HepG2 (cell line): ENCODE measurements at regions not wholly inside any gene's neighbourhood (a gene's known extent, or its start where the extent isn't known, plus 50 kb on each side); places are given as distances from the start of the nearest gene placed in this dataset.

Experiments
- ATAC-seq: fragments of 200-7000 bp; cut with Tn5 transposase; 3 replicates; pipeline ENCODE4 v1.9.1; 2020; ENCODE audit warnings: mild to moderate bottlenecking, moderate library complexity
- BruUV-seq: library from RNA; stranded (reverse); fragments of 400-500 nt; replicated peaks from 2 replicates; lab custom pipeline; 2021; lab: Mats Ljungman, UMichigan
- CTCF ChIA-PET: fragments of 300-600 bp; formaldehyde crosslinking; extraction: SDS; loops from one replicate; lab custom pipeline; 2021; ENCODE audit warnings: low total read pairs, inconsistent platforms, low intra/inter-chr PET ratio; lab: Yijun Ruan, JAX
- POLR2A ChIA-PET: fragments of 350-600 bp; sonication (Branson Sonifier 250); formaldehyde crosslinking; loops from one replicate; lab custom pipeline; 2020; ENCODE audit warnings: antibody characterized with exemption, inconsistent platforms; lab: Yijun Ruan, JAX
- DNase-seq: peaks from one replicate; pipeline ENCODE4 v3.0.0-alpha.2; 2015; ENCODE audit warnings: low spot score
- FAIRE-seq: peaks from 3 replicates; lab custom pipeline; 2011; peaks lifted over from hg19 to GRCh38; lab: Jason Lieb, UNC
- H2AFZ ChIP-seq: one replicate; pipeline ENCODE4 v1.6.1; 2011; ENCODE audit warnings: low read length, inconsistent platforms
- H3K27ac ChIP-seq: fragments of 300-600 bp; 3 replicates; pipeline ENCODE4 v1.8.0; 2011; ENCODE audit warnings: mixed run types, mild to moderate bottlenecking, mixed read lengths, low read length, inconsistent platforms; ENCODE audit not compliant: insufficient read depth; ENCODE audit errors: extremely low read length
- H3K27me3 ChIP-seq, 2 experiments: fragments of 200-600 bp in 1 of 2; 2 replicates in 1 of 2; 3 replicates in 1 of 2; pipeline versions ENCODE4 v1.6.0 to v1.8.0; 2011; ENCODE audit warnings: low read length in 2 of 2, mild to moderate bottlenecking in 2 of 2, moderate library complexity in 2 of 2, inconsistent platforms in 1 of 2; ENCODE audit not compliant: insufficient read depth in 2 of 2, control insufficient read depth in 1 of 2
- H3K36me3 ChIP-seq, 2 experiments: fragments of 200-600 bp in 1 of 2; replicated peaks in 1 of 2; 2 replicates in 1 of 2; 3 replicates in 1 of 2; pipeline versions ENCODE4 v1.5.1 to v1.8.0; 2011; ENCODE audit warnings: low read length in 2 of 2, inconsistent platforms in 1 of 2; ENCODE audit not compliant: insufficient read depth in 2 of 2, control insufficient read depth in 1 of 2
- H3K4me1 ChIP-seq: 2 replicates; pipeline ENCODE4 v1.5.1; 2012; ENCODE audit warnings: low read length, inconsistent platforms; ENCODE audit not compliant: insufficient read depth
- H3K4me2 ChIP-seq: 2 replicates; pipeline ENCODE4 v1.6.0; 2011; ENCODE audit warnings: low read depth, low read length, inconsistent platforms
- H3K4me3 ChIP-seq, 3 experiments: fragments of 200-600 bp in 1 of 3; sonication (generic), shearing (Covaris generic) in 1 of 3; replicated peaks in 1 of 3; 2 replicates each; pipeline ENCODE4 v1.5.1; 2011 to 2016; ENCODE audit warnings: low read length in 3 of 3, inconsistent platforms in 2 of 3, low read depth in 2 of 3, mild to moderate bottlenecking in 2 of 3, control low read depth in 1 of 3, mixed read lengths in 1 of 3; ENCODE audit not compliant: insufficient read depth in 1 of 3
- H3K79me2 ChIP-seq: one replicate; pipeline ENCODE4 v1.6.1; 2011; ENCODE audit warnings: low read length, inconsistent platforms; ENCODE audit not compliant: insufficient read depth
- H3K9ac ChIP-seq: 2 replicates; pipeline ENCODE4 v1.6.0; 2011; ENCODE audit warnings: mild to moderate bottlenecking, low read depth, low read length, inconsistent platforms; ENCODE audit not compliant: insufficient read depth
- H3K9me3 ChIP-seq: 2 replicates; pipeline ENCODE4 v1.5.1; 2012; ENCODE audit warnings: mild to moderate bottlenecking, low read length
- H4K20me1 ChIP-seq: 2 replicates; pipeline ENCODE4 v1.6.0; 2011; ENCODE audit warnings: inconsistent platforms, mild to moderate bottlenecking, low read length, moderate library complexity; ENCODE audit not compliant: insufficient read depth
- AKAP8 ChIP-seq: sonication (generic); formaldehyde crosslinking; IDR thresholded peaks from 2 replicates; pipeline ENCODE4 v1.5.1; 2020; ENCODE audit warnings: mild to moderate bottlenecking, missing genetic modification reagents
- BRD4 ChIP-seq: sonication (generic); formaldehyde crosslinking; IDR thresholded peaks from 2 replicates; pipeline ENCODE4 v1.4.0; 2020; ENCODE audit warnings: missing genetic modification reagents
- CBX1 ChIP-seq: IDR thresholded peaks from one replicate; pipeline ENCODE4 v1.6.1; 2016; ENCODE audit warnings: antibody characterized with exemption, low read depth
- CBX5 ChIP-seq: sonication (generic); formaldehyde crosslinking; IDR thresholded peaks from 2 replicates; pipeline ENCODE4 v1.4.0; 2020; ENCODE audit warnings: missing genetic modification reagents, borderline replicate concordance
- MAX ChIP-seq: IDR thresholded peaks from 2 replicates; pipeline ENCODE4 v1.6.1; 2012; ENCODE audit warnings: inconsistent platforms
- MEF2D ChIP-seq: sonication (generic); formaldehyde crosslinking; IDR thresholded peaks from 2 replicates; pipeline ENCODE4 v1.5.1; 2020; ENCODE audit warnings: mild to moderate bottlenecking, missing genetic modification reagents
- MTA3 ChIP-seq: sonication (generic); formaldehyde crosslinking; IDR thresholded peaks from 2 replicates; pipeline ENCODE4 v1.4.0; 2020; ENCODE audit warnings: missing genetic modification reagents
- SIX4 ChIP-seq: sonication (generic); formaldehyde crosslinking; IDR thresholded peaks from 2 replicates; pipeline ENCODE4 v1.4.0; 2020; ENCODE audit warnings: missing genetic modification reagents
- TFE3 ChIP-seq: IDR thresholded peaks from 2 replicates; pipeline ENCODE4 v1.6.1; 2016
- THAP11 ChIP-seq: IDR thresholded peaks from 2 replicates; pipeline ENCODE4 v1.6.1; 2016; ENCODE audit warnings: missing biosample characterization, missing genetic modification reagents
- ZEB1 ChIP-seq: IDR thresholded peaks from 2 replicates; pipeline ENCODE4 v1.6.1; 2012; ENCODE audit warnings: mild to moderate bottlenecking, low read depth, inconsistent platforms; ENCODE audit not compliant: insufficient replicate concordance
- ZNF263 ChIP-seq: sonication (generic); formaldehyde crosslinking; IDR thresholded peaks from 2 replicates; pipeline ENCODE4 v1.4.0; 2020; ENCODE audit warnings: missing genetic modification reagents
- ZNF564 ChIP-seq: sonication (generic); formaldehyde crosslinking; IDR thresholded peaks from 2 replicates; pipeline ENCODE4 v1.8.1; 2023; ENCODE audit warnings: mild to moderate bottlenecking, missing genetic modification reagents
- WGBS: methylation state at CpG from one replicate; pipeline ENCODE4 v1.1.6; 2017; ENCODE audit warnings: low lambda C conversion rate; 5-methylcytosine and 5-hydroxymethylcytosine counted together
- in situ Hi-C: cut with HindIII; loops from 2 replicates; pipeline ENCODE4 v1.10.0; 2017; ENCODE audit warnings: low pct_unique_long_range_greater_than_20kb; ENCODE audit not compliant: extremely low pct_ligation_motif_present
- intact Hi-C: fragments of 100-400 bp; cut with micrococcal nuclease; formaldehyde crosslinking; loops from one replicate; pipeline ENCODE4 v1.10.0; 2022; ENCODE audit not compliant: unreplicated experiment
- TF ChIP-seq, protein P1 (sequence below): sonication (generic); formaldehyde crosslinking; IDR thresholded peaks from 2 replicates; pipeline ENCODE4 v1.9.0; 2022; ENCODE audit warnings: missing genetic modification reagents, mild to moderate bottlenecking, borderline replicate concordance
- TF ChIP-seq, protein P2 (sequence below): sonication (generic); formaldehyde crosslinking; IDR thresholded peaks from 2 replicates; pipeline ENCODE4 v1.4.0; 2020; ENCODE audit warnings: missing genetic modification reagents
- TF ChIP-seq, protein P3 (sequence below): sonication (generic); formaldehyde crosslinking; IDR thresholded peaks from 2 replicates; pipeline ENCODE4 v1.4.0; 2020; ENCODE audit warnings: mild to moderate bottlenecking, missing genetic modification reagents

DNA sequence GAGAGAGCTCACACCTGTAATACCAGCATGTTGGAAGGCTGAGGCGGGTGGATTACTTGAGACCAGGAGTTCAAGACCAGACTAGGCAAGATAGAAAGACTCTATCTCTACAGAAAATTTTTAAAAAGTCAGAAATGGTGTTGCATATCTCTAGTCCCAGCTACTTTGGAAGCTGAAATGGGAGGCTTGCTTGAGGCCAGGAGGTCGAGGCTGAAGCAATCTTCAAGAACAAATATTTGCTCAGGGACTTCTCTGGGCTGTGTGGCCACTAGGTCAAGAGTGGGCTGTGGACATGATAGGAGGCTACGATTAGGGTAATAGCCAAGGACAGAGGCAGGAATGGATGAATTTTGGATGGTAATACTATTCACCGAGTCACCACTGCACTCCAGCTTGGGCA lies 135.8 kb upstream of the PEG3 start:
- Histone ChIP-seq H3K36me3 (no peaks in the 10 kb centered on the region), H3K4me2 (peak overlapping the region; percentile 68), H3K4me1 (peaks cover 93% of the 10 kb centered on the region), H2AFZ (no peak overlapping the region), H3K79me2 (no peaks in the 10 kb centered on the region), H4K20me1 (no peaks in the 10 kb centered on the region), H3K4me3 (peak overlapping the region in 1 of 3 experiments; percentile 12; a peak in 1 of 6 replicates), H3K9me3 (no peaks in the 10 kb centered on the region), H3K27ac (peak overlapping the region; percentile 94), H3K9ac (peak overlapping the region; percentile 68), H3K27me3 (no peaks in the 10 kb centered on the region)
- FAIRE-seq = peak; percentile 71
- ATAC-seq = no peak
- no TSS peak for BruUV-seq
- 10% methylated on average over 4 of the region's 4 CpGs for WGBS
- in situ Hi-C loops = no loop called here
- DNase-seq = peak; percentile 72
- ChIA-PET POLR2A (interaction anchor here (0.6 to 5.6 kb wide), 18 partner anchors 11 to 137 kb away, joined by 3 to 52 read pairs (median 4); partner anchors contain the start of genes PEG3 and ZIM2), CTCF (no interaction called here)
- intact Hi-C loops = loop anchor here (5.0 to 10.0 kb wide), 2 partner anchors 44 to 61 kb away; no protein-coding TSS in a partner anchor
- TF ChIP-seq AKAP8 (CRISPR knock-in tag) = no peak
- TF ChIP-seq CBX5 (CRISPR knock-in tag) = peak; percentile 68; the same call in 1 of the 2 replicates
- TF ChIP-seq ZEB1 = no peak
- TF ChIP-seq, protein P1, sequence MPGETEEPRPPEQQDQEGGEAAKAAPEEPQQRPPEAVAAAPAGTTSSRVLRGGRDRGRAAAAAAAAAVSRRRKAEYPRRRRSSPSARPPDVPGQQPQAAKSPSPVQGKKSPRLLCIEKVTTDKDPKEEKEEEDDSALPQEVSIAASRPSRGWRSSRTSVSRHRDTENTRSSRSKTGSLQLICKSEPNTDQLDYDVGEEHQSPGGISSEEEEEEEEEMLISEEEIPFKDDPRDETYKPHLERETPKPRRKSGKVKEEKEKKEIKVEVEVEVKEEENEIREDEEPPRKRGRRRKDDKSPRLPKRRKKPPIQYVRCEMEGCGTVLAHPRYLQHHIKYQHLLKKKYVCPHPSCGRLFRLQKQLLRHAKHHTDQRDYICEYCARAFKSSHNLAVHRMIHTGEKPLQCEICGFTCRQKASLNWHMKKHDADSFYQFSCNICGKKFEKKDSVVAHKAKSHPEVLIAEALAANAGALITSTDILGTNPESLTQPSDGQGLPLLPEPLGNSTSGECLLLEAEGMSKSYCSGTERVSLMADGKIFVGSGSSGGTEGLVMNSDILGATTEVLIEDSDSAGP (CRISPR knock-in tag) = no peak
- TF ChIP-seq ZNF263 (CRISPR knock-in tag) = no peak
- no peak for TF ChIP-seq MTA3 (CRISPR knock-in tag)
- TF ChIP-seq, protein P2, sequence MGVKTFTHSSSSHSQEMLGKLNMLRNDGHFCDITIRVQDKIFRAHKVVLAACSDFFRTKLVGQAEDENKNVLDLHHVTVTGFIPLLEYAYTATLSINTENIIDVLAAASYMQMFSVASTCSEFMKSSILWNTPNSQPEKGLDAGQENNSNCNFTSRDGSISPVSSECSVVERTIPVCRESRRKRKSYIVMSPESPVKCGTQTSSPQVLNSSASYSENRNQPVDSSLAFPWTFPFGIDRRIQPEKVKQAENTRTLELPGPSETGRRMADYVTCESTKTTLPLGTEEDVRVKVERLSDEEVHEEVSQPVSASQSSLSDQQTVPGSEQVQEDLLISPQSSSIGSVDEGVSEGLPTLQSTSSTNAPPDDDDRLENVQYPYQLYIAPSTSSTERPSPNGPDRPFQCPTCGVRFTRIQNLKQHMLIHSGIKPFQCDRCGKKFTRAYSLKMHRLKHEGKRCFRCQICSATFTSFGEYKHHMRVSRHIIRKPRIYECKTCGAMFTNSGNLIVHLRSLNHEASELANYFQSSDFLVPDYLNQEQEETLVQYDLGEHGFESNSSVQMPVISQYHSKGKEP (CRISPR knock-in tag) = no peak
- no peak for TF ChIP-seq CBX1
- TF ChIP-seq SIX4 (CRISPR knock-in tag) = 0 out of 2 replicates have a peak, but pooled peaks have one; percentile 32
- TF ChIP-seq TFE3 (CRISPR knock-in tag) = no peak
- peak; percentile 87 for TF ChIP-seq BRD4 (CRISPR knock-in tag)
- no peak for TF ChIP-seq MEF2D (CRISPR knock-in tag)
- TF ChIP-seq MAX = peak; percentile 58
- no peak for TF ChIP-seq ZNF564 (CRISPR knock-in tag)
- TF ChIP-seq, protein P3, sequence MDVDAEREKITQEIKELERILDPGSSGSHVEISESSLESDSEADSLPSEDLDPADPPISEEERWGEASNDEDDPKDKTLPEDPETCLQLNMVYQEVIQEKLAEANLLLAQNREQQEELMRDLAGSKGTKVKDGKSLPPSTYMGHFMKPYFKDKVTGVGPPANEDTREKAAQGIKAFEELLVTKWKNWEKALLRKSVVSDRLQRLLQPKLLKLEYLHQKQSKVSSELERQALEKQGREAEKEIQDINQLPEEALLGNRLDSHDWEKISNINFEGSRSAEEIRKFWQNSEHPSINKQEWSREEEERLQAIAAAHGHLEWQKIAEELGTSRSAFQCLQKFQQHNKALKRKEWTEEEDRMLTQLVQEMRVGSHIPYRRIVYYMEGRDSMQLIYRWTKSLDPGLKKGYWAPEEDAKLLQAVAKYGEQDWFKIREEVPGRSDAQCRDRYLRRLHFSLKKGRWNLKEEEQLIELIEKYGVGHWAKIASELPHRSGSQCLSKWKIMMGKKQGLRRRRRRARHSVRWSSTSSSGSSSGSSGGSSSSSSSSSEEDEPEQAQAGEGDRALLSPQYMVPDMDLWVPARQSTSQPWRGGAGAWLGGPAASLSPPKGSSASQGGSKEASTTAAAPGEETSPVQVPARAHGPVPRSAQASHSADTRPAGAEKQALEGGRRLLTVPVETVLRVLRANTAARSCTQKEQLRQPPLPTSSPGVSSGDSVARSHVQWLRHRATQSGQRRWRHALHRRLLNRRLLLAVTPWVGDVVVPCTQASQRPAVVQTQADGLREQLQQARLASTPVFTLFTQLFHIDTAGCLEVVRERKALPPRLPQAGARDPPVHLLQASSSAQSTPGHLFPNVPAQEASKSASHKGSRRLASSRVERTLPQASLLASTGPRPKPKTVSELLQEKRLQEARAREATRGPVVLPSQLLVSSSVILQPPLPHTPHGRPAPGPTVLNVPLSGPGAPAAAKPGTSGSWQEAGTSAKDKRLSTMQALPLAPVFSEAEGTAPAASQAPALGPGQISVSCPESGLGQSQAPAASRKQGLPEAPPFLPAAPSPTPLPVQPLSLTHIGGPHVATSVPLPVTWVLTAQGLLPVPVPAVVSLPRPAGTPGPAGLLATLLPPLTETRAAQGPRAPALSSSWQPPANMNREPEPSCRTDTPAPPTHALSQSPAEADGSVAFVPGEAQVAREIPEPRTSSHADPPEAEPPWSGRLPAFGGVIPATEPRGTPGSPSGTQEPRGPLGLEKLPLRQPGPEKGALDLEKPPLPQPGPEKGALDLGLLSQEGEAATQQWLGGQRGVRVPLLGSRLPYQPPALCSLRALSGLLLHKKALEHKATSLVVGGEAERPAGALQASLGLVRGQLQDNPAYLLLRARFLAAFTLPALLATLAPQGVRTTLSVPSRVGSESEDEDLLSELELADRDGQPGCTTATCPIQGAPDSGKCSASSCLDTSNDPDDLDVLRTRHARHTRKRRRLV (CRISPR knock-in tag) = no peak
- peak; percentile 20; the same call in 1 of the 2 replicates for TF ChIP-seq THAP11 (CRISPR knock-in tag)
